ENCODE measurements at regions not wholly inside any gene's neighbourhood (a gene's known extent, or its start where the extent isn't known, plus 50 kb on each side); places are given as distances from the start of the nearest gene placed in this dataset.

DNA sequence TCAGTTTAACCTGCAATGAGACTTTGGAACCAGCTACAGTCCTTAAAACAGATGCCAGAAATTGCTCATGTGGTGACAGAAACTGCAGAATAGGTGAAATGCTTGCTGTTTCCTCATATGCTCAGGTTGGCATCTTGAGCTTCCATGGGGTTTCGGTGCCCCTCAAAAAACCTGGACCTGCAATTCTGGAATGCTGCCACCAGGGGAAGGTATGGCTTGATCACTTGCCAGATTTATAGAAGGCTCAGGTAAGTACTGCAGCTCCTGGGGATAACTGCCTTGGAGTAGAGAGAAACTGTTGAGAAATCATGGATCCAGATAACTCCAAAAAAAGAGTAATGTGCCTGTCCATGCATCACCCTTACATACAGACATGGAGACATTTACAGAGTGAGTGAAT is 113.0 kb downstream of the CTTN start:
- Histone ChIP-seq H3K36me3 (ENCODE audit: control insufficient read depth in 4 of 4, insufficient read depth in 3 of 4, low read depth in 1 of 4, low read length in 3 of 4) (no peaks in the 10 kb centered on the region), H3K4me3 (ENCODE audit: low read depth in 1 of 3, low read length in 3 of 3) (no peak overlapping the region), H3K9ac (ENCODE audit: low read depth in 1 of 2, low read length in 2 of 2) (no peak overlapping the region), H3K27ac (ENCODE audit: low read depth in 1 of 2, low read length in 2 of 2) (no peak overlapping the region), H3K27me3 (ENCODE audit: control insufficient read depth in 4 of 4, insufficient read depth in 4 of 4, low read length in 3 of 4) (no peaks in the 10 kb centered on the region), H3K9me3 (ENCODE audit: control insufficient read depth in 4 of 4, low read length in 3 of 4) (peaks cover 2 to 7% (median 5%) of the 10 kb centered on the region in 4 donors), H3K4me1 (ENCODE audit: control insufficient read depth in 4 of 4, insufficient read depth in 4 of 4, low read length in 3 of 4) (no peaks in the 10 kb centered on the region)
- no peak for TF ChIP-seq TAF1 (conservative IDR thresholded peaks at IDR 0.05)
- TF ChIP-seq, protein P1, sequence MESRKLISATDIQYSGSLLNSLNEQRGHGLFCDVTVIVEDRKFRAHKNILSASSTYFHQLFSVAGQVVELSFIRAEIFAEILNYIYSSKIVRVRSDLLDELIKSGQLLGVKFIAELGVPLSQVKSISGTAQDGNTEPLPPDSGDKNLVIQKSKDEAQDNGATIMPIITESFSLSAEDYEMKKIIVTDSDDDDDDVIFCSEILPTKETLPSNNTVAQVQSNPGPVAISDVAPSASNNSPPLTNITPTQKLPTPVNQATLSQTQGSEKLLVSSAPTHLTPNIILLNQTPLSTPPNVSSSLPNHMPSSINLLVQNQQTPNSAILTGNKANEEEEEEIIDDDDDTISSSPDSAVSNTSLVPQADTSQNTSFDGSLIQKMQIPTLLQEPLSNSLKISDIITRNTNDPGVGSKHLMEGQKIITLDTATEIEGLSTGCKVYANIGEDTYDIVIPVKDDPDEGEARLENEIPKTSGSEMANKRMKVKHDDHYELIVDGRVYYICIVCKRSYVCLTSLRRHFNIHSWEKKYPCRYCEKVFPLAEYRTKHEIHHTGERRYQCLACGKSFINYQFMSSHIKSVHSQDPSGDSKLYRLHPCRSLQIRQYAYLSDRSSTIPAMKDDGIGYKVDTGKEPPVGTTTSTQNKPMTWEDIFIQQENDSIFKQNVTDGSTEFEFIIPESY (IDR thresholded peaks at IDR 0.05), result no peak
- TF ChIP-seq RAD21 (IDR thresholded peaks at IDR 0.05), result no peak
- TF ChIP-seq, protein P2, sequence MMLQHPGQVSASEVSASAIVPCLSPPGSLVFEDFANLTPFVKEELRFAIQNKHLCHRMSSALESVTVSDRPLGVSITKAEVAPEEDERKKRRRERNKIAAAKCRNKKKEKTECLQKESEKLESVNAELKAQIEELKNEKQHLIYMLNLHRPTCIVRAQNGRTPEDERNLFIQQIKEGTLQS (IDR thresholded peaks at IDR 0.05), result no peak
- TF ChIP-seq, protein P3, sequence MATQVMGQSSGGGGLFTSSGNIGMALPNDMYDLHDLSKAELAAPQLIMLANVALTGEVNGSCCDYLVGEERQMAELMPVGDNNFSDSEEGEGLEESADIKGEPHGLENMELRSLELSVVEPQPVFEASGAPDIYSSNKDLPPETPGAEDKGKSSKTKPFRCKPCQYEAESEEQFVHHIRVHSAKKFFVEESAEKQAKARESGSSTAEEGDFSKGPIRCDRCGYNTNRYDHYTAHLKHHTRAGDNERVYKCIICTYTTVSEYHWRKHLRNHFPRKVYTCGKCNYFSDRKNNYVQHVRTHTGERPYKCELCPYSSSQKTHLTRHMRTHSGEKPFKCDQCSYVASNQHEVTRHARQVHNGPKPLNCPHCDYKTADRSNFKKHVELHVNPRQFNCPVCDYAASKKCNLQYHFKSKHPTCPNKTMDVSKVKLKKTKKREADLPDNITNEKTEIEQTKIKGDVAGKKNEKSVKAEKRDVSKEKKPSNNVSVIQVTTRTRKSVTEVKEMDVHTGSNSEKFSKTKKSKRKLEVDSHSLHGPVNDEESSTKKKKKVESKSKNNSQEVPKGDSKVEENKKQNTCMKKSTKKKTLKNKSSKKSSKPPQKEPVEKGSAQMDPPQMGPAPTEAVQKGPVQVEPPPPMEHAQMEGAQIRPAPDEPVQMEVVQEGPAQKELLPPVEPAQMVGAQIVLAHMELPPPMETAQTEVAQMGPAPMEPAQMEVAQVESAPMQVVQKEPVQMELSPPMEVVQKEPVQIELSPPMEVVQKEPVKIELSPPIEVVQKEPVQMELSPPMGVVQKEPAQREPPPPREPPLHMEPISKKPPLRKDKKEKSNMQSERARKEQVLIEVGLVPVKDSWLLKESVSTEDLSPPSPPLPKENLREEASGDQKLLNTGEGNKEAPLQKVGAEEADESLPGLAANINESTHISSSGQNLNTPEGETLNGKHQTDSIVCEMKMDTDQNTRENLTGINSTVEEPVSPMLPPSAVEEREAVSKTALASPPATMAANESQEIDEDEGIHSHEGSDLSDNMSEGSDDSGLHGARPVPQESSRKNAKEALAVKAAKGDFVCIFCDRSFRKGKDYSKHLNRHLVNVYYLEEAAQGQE (IDR thresholded peaks at IDR 0.05), result no peak
- no peak for TF ChIP-seq NR2F2 (IDR thresholded peaks at IDR 0.05)
- TF ChIP-seq GABPA (IDR thresholded peaks at IDR 0.05 in 1 of 2, conservative IDR thresholded peaks at IDR 0.05 in 1 of 2), result no peak
- no peak for TF ChIP-seq HNF4G (IDR thresholded peaks at IDR 0.05)
- TF ChIP-seq, protein P4, sequence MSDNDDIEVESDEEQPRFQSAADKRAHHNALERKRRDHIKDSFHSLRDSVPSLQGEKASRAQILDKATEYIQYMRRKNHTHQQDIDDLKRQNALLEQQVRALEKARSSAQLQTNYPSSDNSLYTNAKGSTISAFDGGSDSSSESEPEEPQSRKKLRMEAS (IDR thresholded peaks at IDR 0.05), result no peak
- no peak for TF ChIP-seq SP1 (IDR thresholded peaks at IDR 0.05)
- WGBS, result 92% methylated on average over 1 of the region's 1 CpG
- no peak for DNase-seq (ENCODE audit: low spot score)

DNA sequence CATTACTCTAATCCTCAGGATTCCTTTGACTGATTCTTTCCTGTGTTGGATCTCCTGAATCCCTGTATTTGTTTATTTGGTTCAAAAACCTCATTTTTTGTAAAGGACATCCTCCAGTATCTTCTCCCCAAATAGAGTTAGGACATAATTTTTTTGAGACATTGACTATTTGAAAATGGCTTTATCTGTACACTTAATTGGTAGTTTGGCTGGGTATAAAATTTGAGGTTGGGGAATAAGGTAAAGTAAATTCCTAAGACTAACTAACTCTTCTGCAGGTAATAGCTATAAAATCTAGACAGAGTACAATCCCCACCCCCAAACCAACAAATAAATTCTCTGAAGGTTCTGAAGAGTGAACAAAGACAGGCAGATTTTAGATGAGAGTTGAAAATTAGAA is 114.4 kb downstream of the CTTN start:
- H3K9ac ChIP-seq (ENCODE audit: low read depth in 1 of 2, low read length in 2 of 2), result no peak overlapping the region
- H3K4me3 ChIP-seq (ENCODE audit: low read depth in 1 of 3, low read length in 3 of 3), result no peak overlapping the region
- no peak for DNase-seq (ENCODE audit: low spot score)
- peaks cover 2 to 7% (median 5%) of the 10 kb centered on the region in 4 donors for H3K9me3 ChIP-seq (ENCODE audit: control insufficient read depth in 4 of 4, low read length in 3 of 4)
- H3K36me3 ChIP-seq (ENCODE audit: control insufficient read depth in 4 of 4, insufficient read depth in 3 of 4, low read depth in 1 of 4, low read length in 3 of 4), result no peaks in the 10 kb centered on the region
- no peaks in the 10 kb centered on the region for H3K27me3 ChIP-seq (ENCODE audit: control insufficient read depth in 4 of 4, insufficient read depth in 4 of 4, low read length in 3 of 4)
- peaks cover 0 to 1% (median 0%) of the 10 kb centered on the region in 4 donors for H3K4me1 ChIP-seq (ENCODE audit: control insufficient read depth in 4 of 4, insufficient read depth in 4 of 4, low read length in 3 of 4)
- no peak overlapping the region for H3K27ac ChIP-seq (ENCODE audit: low read depth in 1 of 2, low read length in 2 of 2)
- TF ChIP-seq, protein P1 (IDR thresholded peaks at IDR 0.05), result no peak
- TF ChIP-seq GABPA (IDR thresholded peaks at IDR 0.05 in 1 of 2, conservative IDR thresholded peaks at IDR 0.05 in 1 of 2) (no peak), JUND (IDR thresholded peaks at IDR 0.05) (no peak), HNF4G (IDR thresholded peaks at IDR 0.05) (no peak), NR2F2 (IDR thresholded peaks at IDR 0.05) (no peak), RXRA (IDR thresholded peaks at IDR 0.05) (no peak), YY1 (IDR thresholded peaks at IDR 0.05) (no peak), FOXA1 (IDR thresholded peaks at IDR 0.05) (no peak), SP1 (IDR thresholded peaks at IDR 0.05) (no peak), RAD21 (IDR thresholded peaks at IDR 0.05) (no peak), FOXA2 (IDR thresholded peaks at IDR 0.05) (no peak), TAF1 (conservative IDR thresholded peaks at IDR 0.05) (no peak), EGR1 (IDR thresholded peaks at IDR 0.05; ENCODE audit: low read depth in 2 of 2) (no peak)
- TF ChIP-seq, protein P4 (IDR thresholded peaks at IDR 0.05), result no peak
- TF ChIP-seq, protein P5, sequence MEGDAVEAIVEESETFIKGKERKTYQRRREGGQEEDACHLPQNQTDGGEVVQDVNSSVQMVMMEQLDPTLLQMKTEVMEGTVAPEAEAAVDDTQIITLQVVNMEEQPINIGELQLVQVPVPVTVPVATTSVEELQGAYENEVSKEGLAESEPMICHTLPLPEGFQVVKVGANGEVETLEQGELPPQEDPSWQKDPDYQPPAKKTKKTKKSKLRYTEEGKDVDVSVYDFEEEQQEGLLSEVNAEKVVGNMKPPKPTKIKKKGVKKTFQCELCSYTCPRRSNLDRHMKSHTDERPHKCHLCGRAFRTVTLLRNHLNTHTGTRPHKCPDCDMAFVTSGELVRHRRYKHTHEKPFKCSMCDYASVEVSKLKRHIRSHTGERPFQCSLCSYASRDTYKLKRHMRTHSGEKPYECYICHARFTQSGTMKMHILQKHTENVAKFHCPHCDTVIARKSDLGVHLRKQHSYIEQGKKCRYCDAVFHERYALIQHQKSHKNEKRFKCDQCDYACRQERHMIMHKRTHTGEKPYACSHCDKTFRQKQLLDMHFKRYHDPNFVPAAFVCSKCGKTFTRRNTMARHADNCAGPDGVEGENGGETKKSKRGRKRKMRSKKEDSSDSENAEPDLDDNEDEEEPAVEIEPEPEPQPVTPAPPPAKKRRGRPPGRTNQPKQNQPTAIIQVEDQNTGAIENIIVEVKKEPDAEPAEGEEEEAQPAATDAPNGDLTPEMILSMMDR (IDR thresholded peaks at IDR 0.05; ENCODE audit: low read depth, low read length, missing input control), result no peak
- TF ChIP-seq, protein P2 (IDR thresholded peaks at IDR 0.05), result no peak
- TF ChIP-seq, protein P3 (IDR thresholded peaks at IDR 0.05), result no peak

Data from liver (tissue), 8 donors.